ENCODE measurements at regions not wholly inside any gene's neighbourhood (a gene's known extent, or its start where the extent isn't known, plus 50 kb on each side); places are given as distances from the start of the nearest gene placed in this dataset.

DNA sequence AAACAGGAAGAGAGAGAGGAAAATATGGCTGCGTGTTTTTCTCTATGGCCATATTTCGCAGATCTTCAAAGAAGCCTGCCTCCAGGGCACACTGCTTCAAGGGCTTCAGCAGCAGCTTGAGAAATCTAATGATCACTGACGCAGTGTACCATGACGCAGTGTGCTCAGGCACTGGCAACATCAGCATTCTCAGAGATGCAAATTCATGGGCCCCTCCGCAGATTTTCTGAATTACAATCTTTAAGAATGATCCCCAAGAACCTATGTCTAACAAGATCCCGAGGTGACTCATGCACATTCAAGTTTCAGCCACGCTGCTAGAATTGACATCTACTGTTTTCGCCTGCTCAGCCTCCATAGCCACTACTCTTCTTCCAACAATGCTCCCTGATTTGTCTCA lies 143.9 kb upstream of the ZNF366 start:
- Histone ChIP-seq H3K27me3 (no peaks in the 10 kb centered on the region), H3K9me3 (no peaks in the 10 kb centered on the region), H3K4me1 (peaks cover 0 to 12% (median 0%) of the 10 kb centered on the region in 3 donors), H3K4me3 (no peak overlapping the region), H3K36me3 (no peaks in the 10 kb centered on the region), H3K27ac (no peak overlapping the region)
- no peak for TF ChIP-seq POLR2A (IDR thresholded peaks at IDR 0.05)
- TF ChIP-seq POLR2AphosphoS5 (IDR thresholded peaks at IDR 0.05) = no peak
- no peak for TF ChIP-seq EP300 (IDR thresholded peaks at IDR 0.05)
- TF ChIP-seq CTCF (IDR thresholded peaks at IDR 0.05) = no peak
- no peak for ATAC-seq
- 84 to 97% methylated on average over 3 to 8 of the region's 8 CpGs for WGBS, 2 donors (ENCODE audit: low coverage in 1 of 2)

- Histone ChIP-seq H3K4me1 (peaks cover 0 to 12% (median 0%) of the 10 kb centered on the region in 3 donors), H3K4me3 (no peak overlapping the region), H3K36me3 (no peaks in the 10 kb centered on the region), H3K9me3 (no peaks in the 10 kb centered on the region), H3K27me3 (no peaks in the 10 kb centered on the region), H3K27ac (no peak overlapping the region)
- no peak for ATAC-seq
- TF ChIP-seq CTCF (IDR thresholded peaks at IDR 0.05) = no peak
- TF ChIP-seq EP300 (IDR thresholded peaks at IDR 0.05) = no peak
- no peak for TF ChIP-seq POLR2A (IDR thresholded peaks at IDR 0.05)
- TF ChIP-seq POLR2AphosphoS5 (IDR thresholded peaks at IDR 0.05) = no peak
- 57 to 86% methylated on average over 3 of the region's 7 CpGs for WGBS, 2 donors (ENCODE audit: low coverage in 1 of 2)
Observed at GRCh38 chr5:72649449-72649848, 142.2 kb upstream of the ZNF366 start.

DNA sequence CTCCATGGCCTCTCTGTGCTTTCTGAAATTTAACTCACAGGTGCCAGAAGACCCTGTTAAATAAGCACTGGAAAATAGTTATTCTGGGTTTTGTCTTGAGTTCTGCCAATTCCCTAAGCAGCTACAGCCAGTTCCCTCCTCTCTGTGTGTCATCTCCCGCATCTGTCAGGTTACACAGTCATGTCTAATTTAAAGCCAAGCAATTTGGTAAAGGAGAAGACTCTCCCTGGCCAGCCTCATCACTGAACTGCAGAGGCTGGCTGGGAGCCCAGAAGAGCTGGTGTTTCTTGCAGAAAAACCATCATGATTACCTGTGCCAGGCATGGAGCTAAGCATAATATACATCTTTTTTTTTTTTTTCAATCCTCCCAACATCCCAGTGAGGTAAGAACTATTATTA lies 141.3 kb upstream of the ZNF366 start:
- 44 to 50% methylated on average over 1 of the region's 1 CpG for WGBS, 2 donors (ENCODE audit: low coverage in 1 of 2)
- H3K36me3 ChIP-seq = no peaks in the 10 kb centered on the region
- H3K27me3 ChIP-seq = no peaks in the 10 kb centered on the region
- ATAC-seq = peak; percentile 54
- TF ChIP-seq EP300 (IDR thresholded peaks at IDR 0.05) (no peak), CTCF (IDR thresholded peaks at IDR 0.05) (no peak), POLR2AphosphoS5 (IDR thresholded peaks at IDR 0.05) (no peak), POLR2A (IDR thresholded peaks at IDR 0.05) (no peak)
- H3K4me1 ChIP-seq = peaks cover 0 to 12% (median 0%) of the 10 kb centered on the region in 3 donors
- H3K9me3 ChIP-seq = no peaks in the 10 kb centered on the region
- H3K27ac ChIP-seq = peak overlapping the region in 1 of 4 donors; percentile 12
- H3K4me3 ChIP-seq = no peak overlapping the region

GRCh38 chr5:72647806-72648205 lies 140.6 kb upstream of the ZNF366 start:
- TF ChIP-seq POLR2AphosphoS5 (IDR thresholded peaks at IDR 0.05) = no peak
- no peak for TF ChIP-seq CTCF (IDR thresholded peaks at IDR 0.05)
- no peak for TF ChIP-seq POLR2A (IDR thresholded peaks at IDR 0.05)
- TF ChIP-seq EP300 (IDR thresholded peaks at IDR 0.05) = no peak
- no peaks in the 10 kb centered on the region for H3K9me3 ChIP-seq
- peaks cover 0 to 12% (median 0%) of the 10 kb centered on the region in 3 donors for H3K4me1 ChIP-seq
- no peak overlapping the region for H3K4me3 ChIP-seq
- no peaks in the 10 kb centered on the region for H3K36me3 ChIP-seq
- 14 to 20% methylated on average over 2 of the region's 2 CpGs for WGBS, 2 donors (ENCODE audit: low coverage in 1 of 2)
- no peaks in the 10 kb centered on the region for H3K27me3 ChIP-seq
- H3K27ac ChIP-seq = peak overlapping the region in 1 of 4 donors; percentile 17
- peak; percentile 40 for ATAC-seq

DNA sequence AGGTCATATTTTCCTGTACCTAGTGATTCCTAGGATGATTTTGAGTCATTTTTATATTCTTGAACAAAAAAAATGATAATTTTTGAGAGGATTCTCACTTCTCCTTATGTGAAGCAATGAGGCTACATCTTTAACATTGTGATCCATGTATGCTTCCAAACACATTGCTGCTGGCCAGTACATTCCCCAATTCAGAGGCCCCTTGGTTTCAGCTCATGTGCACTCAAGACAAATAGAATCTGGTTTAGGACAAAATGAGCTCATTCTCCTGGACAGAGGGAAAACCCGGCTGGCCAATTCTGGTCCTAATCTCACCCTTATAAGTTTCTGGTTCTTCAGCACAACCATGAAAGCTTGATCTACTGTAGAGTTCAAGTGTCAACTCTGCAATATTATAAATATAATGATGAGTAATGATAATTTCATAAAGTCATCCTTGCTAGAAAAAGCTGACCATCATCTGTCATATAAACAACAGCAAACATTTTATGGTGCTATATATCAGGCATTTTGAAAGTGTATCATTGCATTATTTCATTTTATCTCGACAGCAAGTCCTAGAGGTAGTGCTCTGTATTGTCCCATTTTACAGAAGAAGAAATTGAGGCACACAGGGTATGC lies 139.1 kb upstream of the ZNF366 start:
- WGBS, 2 donors (ENCODE audit: low coverage in 1 of 2) = 66 to 89% methylated on average over 1 to 2 of the region's 2 CpGs
- Histone ChIP-seq H3K27ac (no peak overlapping the region), H3K36me3 (no peaks in the 10 kb centered on the region), H3K4me3 (no peak overlapping the region), H3K4me1 (peaks cover 0 to 12% (median 0%) of the 10 kb centered on the region in 3 donors), H3K27me3 (no peaks in the 10 kb centered on the region), H3K9me3 (no peaks in the 10 kb centered on the region)
- TF ChIP-seq CTCF (IDR thresholded peaks at IDR 0.05) = no peak
- no peak for TF ChIP-seq EP300 (IDR thresholded peaks at IDR 0.05)
- TF ChIP-seq POLR2AphosphoS5 (IDR thresholded peaks at IDR 0.05) = no peak
- no peak for TF ChIP-seq POLR2A (IDR thresholded peaks at IDR 0.05)
- no peak for ATAC-seq

All from gastroesophageal sphincter (tissue), 4 donors.